GM12891 (cell line): ENCODE measurements at regions not wholly inside any gene's neighbourhood (a gene's known extent, or its start where the extent isn't known, plus 50 kb on each side); places are given as distances from the start of the nearest gene placed in this dataset.

ENCODE experiments used
- POLR2A ChIP-seq: IDR thresholded peaks from 2 replicates; pipeline ENCODE4 v1.6.1; 2011; ENCODE audit warnings: low read depth, low read length, control low read depth
- POLR2AphosphoS5 ChIP-seq: IDR thresholded peaks from 2 replicates; pipeline ENCODE4 v1.6.1; 2011; ENCODE audit warnings: low read depth, low read length, control low read depth
- TAF1 ChIP-seq: IDR thresholded peaks from 2 replicates; pipeline ENCODE4 v1.6.1; 2011; ENCODE audit warnings: low read depth, low read length, control low read depth

GRCh38 chr3:67894510-67894909 lies 240.1 kb upstream of the SUCLG2 start:
- TF ChIP-seq POLR2AphosphoS5 (no peak), POLR2A (no peak), TAF1 (no peak)
